ENCODE measurements at regions not wholly inside any gene's neighbourhood (a gene's known extent, or its start where the extent isn't known, plus 50 kb on each side); places are given as distances from the start of the nearest gene placed in this dataset.

- peak; percentile 72 to 88 (median 72) for DNase-seq (ENCODE audit: low read depth in 3 of 3, low spot score in 2 of 3)
These were observed 229.1 kb downstream of the KCNC2 start for GRCh38 chr12:74980510-74980909.

GRCh38 chr12:74981541-74981940 is 228.1 kb downstream of the KCNC2 start:
- DNase-seq (ENCODE audit: low read depth in 3 of 3, low spot score in 2 of 3): no peak

- no peak for DNase-seq (ENCODE audit: low read depth in 3 of 3, low spot score in 2 of 3)
These were observed 225.7 kb downstream of the KCNC2 start for GRCh38 chr12:74983917-74984316.

- no peak for DNase-seq (ENCODE audit: low read depth in 3 of 3, low spot score in 2 of 3)
These were observed 225.0 kb downstream of the KCNC2 start for GRCh38 chr12:74984631-74985030.

GRCh38 chr12:74985293-74985985 is 224.2 kb downstream of the KCNC2 start:
- DNase-seq (ENCODE audit: low read depth in 3 of 3, low spot score in 2 of 3): no peak

- no peak for DNase-seq (ENCODE audit: low read depth in 3 of 3, low spot score in 2 of 3)
These were observed 223.7 kb downstream of the KCNC2 start for GRCh38 chr12:74985986-74986319.

GRCh38 chr12:74988156-74988555 is 221.5 kb downstream of the KCNC2 start:
- DNase-seq (ENCODE audit: low read depth in 3 of 3, low spot score in 2 of 3): no peak

Data from right renal cortex interstitium (tissue), 3 donors.